ENCODE measurements at regions not wholly inside any gene's neighbourhood (a gene's known extent, or its start where the extent isn't known, plus 50 kb on each side); places are given as distances from the start of the nearest gene placed in this dataset.
"Not testable (repeated sequence)": the region's sequence is repeated elsewhere in the genome, so short reads cannot be mapped to it uniquely, and the experiment has no call there.

DNA sequence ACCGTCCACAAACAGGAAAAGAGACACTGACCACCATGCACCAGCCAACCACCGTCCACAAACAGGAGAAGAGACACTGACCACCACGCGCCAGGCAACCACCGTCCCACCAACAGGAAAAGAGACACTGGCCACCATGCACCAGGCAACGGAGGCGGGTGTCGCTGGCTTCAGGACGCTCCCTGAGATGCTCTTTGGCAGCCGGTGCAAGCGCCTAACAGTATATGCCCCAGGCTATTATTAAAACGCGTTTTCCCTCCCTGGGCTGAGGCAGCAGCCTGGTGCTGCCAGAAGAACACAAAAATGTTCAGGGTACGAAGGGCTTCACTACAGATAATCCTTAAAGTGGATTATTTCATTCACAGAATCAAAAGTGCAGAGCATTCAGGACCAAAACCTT is 235.1 kb downstream of the DLL1 start:
- not testable (repeated sequence) for TF ChIP-seq MYBL2 (CRISPR knock-in tag; IDR thresholded peaks at IDR 0.05); ELF4 (CRISPR knock-in tag; IDR thresholded peaks at IDR 0.05; ENCODE audit: low read depth); KAT7 (CRISPR knock-in tag; IDR thresholded peaks at IDR 0.05; ENCODE audit: borderline replicate concordance)
- TF ChIP-seq, protein P1, sequence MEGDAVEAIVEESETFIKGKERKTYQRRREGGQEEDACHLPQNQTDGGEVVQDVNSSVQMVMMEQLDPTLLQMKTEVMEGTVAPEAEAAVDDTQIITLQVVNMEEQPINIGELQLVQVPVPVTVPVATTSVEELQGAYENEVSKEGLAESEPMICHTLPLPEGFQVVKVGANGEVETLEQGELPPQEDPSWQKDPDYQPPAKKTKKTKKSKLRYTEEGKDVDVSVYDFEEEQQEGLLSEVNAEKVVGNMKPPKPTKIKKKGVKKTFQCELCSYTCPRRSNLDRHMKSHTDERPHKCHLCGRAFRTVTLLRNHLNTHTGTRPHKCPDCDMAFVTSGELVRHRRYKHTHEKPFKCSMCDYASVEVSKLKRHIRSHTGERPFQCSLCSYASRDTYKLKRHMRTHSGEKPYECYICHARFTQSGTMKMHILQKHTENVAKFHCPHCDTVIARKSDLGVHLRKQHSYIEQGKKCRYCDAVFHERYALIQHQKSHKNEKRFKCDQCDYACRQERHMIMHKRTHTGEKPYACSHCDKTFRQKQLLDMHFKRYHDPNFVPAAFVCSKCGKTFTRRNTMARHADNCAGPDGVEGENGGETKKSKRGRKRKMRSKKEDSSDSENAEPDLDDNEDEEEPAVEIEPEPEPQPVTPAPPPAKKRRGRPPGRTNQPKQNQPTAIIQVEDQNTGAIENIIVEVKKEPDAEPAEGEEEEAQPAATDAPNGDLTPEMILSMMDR (IDR thresholded peaks at IDR 0.05), result not testable (repeated sequence)

Data from WTC11 (cell line).